ENCODE measurements at regions not wholly inside any gene's neighbourhood (a gene's known extent, or its start where the extent isn't known, plus 50 kb on each side); places are given as distances from the start of the nearest gene placed in this dataset.
A peak's percentile ranks its signal among the peaks of the same experiment; 100 is the strongest.
"Not testable (repeated sequence)": the region's sequence is repeated elsewhere in the genome, so short reads cannot be mapped to it uniquely, and the experiment has no call there.

- DNase-seq: no peak
Observed at GRCh38 chr10:83372646-83373045, 766.7 kb upstream of the GHITM start.

GRCh38 chr10:83373671-83374070, 765.6 kb upstream of the GHITM start:
- peak; percentile 73 for DNase-seq

- no peak for DNase-seq
Observed at GRCh38 chr10:83374741-83375140, 764.6 kb upstream of the GHITM start.

GRCh38 chr10:83375274-83375673, 764.0 kb upstream of the GHITM start:
- no peak for DNase-seq

- no peak for DNase-seq
Observed at GRCh38 chr10:83397806-83398205, 741.5 kb upstream of the GHITM start.

- no peak for DNase-seq
Observed at GRCh38 chr10:83410570-83410969, 728.7 kb upstream of the GHITM start.

GRCh38 chr10:83425306-83425705, 714.0 kb upstream of the GHITM start:
- no peak for DNase-seq

GRCh38 chr10:83427101-83427500, 712.2 kb upstream of the GHITM start:
- no peak for DNase-seq

GRCh38 chr10:83432261-83433045, 706.9 kb upstream of the GHITM start:
- no peak for DNase-seq

GRCh38 chr10:83433705-83434104, 705.6 kb upstream of the GHITM start:
- DNase-seq: no peak

GRCh38 chr10:83448013-83448412, 691.3 kb upstream of the GHITM start:
- no peak for DNase-seq

GRCh38 chr10:83458611-83459010, 680.7 kb upstream of the GHITM start:
- no peak for DNase-seq

GRCh38 chr10:83459124-83459523, 680.2 kb upstream of the GHITM start:
- no peak for DNase-seq

- no peak for DNase-seq
Observed at GRCh38 chr10:83469728-83470331, 669.5 kb upstream of the GHITM start.

- no peak for DNase-seq
Observed at GRCh38 chr10:83476211-83476610, 663.1 kb upstream of the GHITM start.

GRCh38 chr10:83489161-83489560, 650.1 kb upstream of the GHITM start:
- DNase-seq: no peak

GRCh38 chr10:83492004-83492403, 647.3 kb upstream of the GHITM start:
- DNase-seq: no peak

- no peak for DNase-seq
Observed at GRCh38 chr10:83512681-83513080, 626.6 kb upstream of the GHITM start.

GRCh38 chr10:83515001-83515400, 624.3 kb upstream of the GHITM start:
- no peak for DNase-seq

- DNase-seq: peak; percentile 30
Observed at GRCh38 chr10:83516788-83517187, 622.5 kb upstream of the GHITM start.

GRCh38 chr10:83517456-83517855, 621.9 kb upstream of the GHITM start:
- DNase-seq: no peak

GRCh38 chr10:83518779-83519178, 620.5 kb upstream of the GHITM start:
- DNase-seq: no peak

GRCh38 chr10:83520386-83520785, 618.9 kb upstream of the GHITM start:
- not testable (repeated sequence) for DNase-seq

- no peak for DNase-seq
Observed at GRCh38 chr10:83522456-83522855, 616.9 kb upstream of the GHITM start.

- DNase-seq: no peak
Observed at GRCh38 chr10:83522881-83523386, 616.4 kb upstream of the GHITM start.

Measured in DMS 273 treated with DMSO at 0.1 percent for 48 hours (cell line).